ENCODE measurements at regions not wholly inside any gene's neighbourhood (a gene's known extent, or its start where the extent isn't known, plus 50 kb on each side); places are given as distances from the start of the nearest gene placed in this dataset.

DNA sequence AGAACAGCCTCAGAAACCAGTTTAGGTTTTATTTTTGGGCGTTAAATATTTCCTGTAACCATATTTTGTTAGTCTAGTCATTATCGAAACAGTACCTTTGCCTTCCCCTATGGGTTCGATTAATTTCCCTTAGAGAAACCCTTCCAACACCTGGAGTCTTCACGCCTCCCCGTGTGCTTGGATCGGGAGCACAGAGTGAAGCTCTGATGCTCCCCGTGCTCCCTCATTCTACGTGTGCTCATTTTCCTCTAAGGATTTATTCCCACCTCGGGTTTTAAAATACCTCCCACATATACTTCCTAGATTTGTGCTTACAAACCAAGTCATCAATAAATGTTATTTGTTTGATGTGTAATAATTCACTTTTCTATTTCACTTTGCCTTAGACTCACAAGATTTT lies 142.4 kb downstream of the TTLL2 start:
- Mint-ChIP-seq H3K9me3 (ENCODE audit: low read depth) (no peaks in the 10 kb centered on the region), H3K4me1 (ENCODE audit: low read depth) (peaks cover 2% of the 10 kb centered on the region), H3K27ac (ENCODE audit: unreplicated experiment) (no peak overlapping the region), H3K36me3 (ENCODE audit: low read depth) (no peaks in the 10 kb centered on the region), H3K4me3 (ENCODE audit: unreplicated experiment) (no peak overlapping the region), H3K27me3 (ENCODE audit: low read depth) (peaks cover 8% of the 10 kb centered on the region)
- TF ChIP-seq, protein P1, sequence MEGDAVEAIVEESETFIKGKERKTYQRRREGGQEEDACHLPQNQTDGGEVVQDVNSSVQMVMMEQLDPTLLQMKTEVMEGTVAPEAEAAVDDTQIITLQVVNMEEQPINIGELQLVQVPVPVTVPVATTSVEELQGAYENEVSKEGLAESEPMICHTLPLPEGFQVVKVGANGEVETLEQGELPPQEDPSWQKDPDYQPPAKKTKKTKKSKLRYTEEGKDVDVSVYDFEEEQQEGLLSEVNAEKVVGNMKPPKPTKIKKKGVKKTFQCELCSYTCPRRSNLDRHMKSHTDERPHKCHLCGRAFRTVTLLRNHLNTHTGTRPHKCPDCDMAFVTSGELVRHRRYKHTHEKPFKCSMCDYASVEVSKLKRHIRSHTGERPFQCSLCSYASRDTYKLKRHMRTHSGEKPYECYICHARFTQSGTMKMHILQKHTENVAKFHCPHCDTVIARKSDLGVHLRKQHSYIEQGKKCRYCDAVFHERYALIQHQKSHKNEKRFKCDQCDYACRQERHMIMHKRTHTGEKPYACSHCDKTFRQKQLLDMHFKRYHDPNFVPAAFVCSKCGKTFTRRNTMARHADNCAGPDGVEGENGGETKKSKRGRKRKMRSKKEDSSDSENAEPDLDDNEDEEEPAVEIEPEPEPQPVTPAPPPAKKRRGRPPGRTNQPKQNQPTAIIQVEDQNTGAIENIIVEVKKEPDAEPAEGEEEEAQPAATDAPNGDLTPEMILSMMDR (IDR thresholded peaks at IDR 0.05) = no peak
- DNase-seq (ENCODE audit: low spot score) = no peak

DNA sequence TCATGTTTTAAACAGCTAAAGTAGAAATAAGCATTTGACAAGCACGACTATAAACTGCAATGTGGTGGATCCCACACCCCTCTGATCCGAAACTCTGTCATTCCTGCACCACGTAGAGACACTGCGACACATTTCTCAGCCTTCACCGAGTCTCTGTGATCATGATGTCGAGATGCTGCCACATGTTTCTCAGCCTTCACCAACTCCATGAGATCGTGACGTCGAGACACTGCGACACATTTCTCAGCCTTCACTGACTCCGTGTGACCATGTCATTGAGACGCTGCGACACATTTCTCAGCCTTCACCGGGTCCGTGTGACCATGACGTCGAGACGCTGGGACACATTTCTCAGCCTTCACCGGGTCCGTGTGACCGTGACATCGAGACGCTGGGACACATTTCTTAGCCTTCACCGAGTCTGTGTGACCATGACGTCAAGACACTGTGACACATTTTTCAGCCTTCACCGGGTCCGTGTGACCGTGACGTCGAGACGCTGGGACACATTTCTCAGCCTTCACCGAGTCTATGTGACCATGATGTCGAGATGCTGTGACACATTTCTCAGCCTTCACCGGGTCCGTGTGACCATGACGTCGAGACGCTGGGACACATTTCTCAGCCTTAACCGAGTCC lies 143.0 kb downstream of the TTLL2 start:
- Mint-ChIP-seq H3K4me1 (ENCODE audit: low read depth) (peaks cover 8% of the 10 kb centered on the region), H3K36me3 (ENCODE audit: low read depth) (no peaks in the 10 kb centered on the region), H3K27me3 (ENCODE audit: low read depth) (peaks cover 5% of the 10 kb centered on the region), H3K4me3 (ENCODE audit: unreplicated experiment) (no peak overlapping the region), H3K27ac (ENCODE audit: unreplicated experiment) (no peak overlapping the region), H3K9me3 (ENCODE audit: low read depth) (no peaks in the 10 kb centered on the region)
- DNase-seq (ENCODE audit: low spot score) = no peak
- TF ChIP-seq, protein P1 (IDR thresholded peaks at IDR 0.05) = no peak

DNA sequence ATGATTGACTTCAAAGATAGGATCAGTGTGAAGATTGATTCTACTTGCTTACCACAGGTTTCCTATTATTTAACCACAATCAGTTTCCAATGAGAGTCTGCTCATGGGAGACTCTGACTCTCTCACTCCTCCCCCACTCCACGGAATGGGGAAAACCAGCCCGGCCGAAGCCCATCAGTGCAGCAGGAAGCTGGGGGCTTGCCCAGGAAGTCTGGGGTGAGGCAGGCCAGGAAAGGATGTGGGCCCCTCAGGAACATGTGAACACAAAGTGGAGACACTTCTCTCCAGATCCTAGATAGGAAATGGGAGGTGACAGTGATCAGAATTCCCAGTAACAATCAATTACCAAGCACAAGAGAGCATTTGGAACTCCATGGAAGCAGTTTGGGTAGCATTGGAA lies 144.2 kb downstream of the TTLL2 start:
- TF ChIP-seq, protein P1 (IDR thresholded peaks at IDR 0.05) = no peak
- H3K27ac Mint-ChIP-seq (ENCODE audit: unreplicated experiment) = no peak overlapping the region
- peaks cover 18% of the 10 kb centered on the region for H3K4me1 Mint-ChIP-seq (ENCODE audit: low read depth)
- DNase-seq (ENCODE audit: low spot score) = no peak
- no peak overlapping the region for H3K4me3 Mint-ChIP-seq (ENCODE audit: unreplicated experiment)
- no peaks in the 10 kb centered on the region for H3K9me3 Mint-ChIP-seq (ENCODE audit: low read depth)
- H3K36me3 Mint-ChIP-seq (ENCODE audit: low read depth) = no peaks in the 10 kb centered on the region
- peaks cover 5% of the 10 kb centered on the region for H3K27me3 Mint-ChIP-seq (ENCODE audit: low read depth)

DNA sequence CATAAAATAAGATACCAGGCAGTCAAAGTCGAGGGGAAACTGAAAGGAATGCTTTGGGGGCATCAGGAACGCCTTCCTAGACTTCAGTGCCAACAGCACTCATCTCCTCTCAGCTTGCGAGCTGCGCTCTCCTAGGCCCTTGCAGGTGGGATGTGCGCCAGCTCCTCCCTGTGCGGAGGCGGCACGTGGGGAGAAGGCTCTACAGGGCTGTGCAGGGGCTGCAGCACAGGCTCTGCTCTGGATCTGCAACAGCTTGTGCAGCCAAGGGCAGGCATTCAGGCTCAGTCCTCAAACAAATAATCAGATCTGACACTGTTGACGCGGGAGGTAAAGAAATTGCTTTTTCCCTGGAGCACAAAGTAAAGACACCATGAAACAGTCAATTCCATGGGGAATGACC lies 144.8 kb downstream of the TTLL2 start:
- TF ChIP-seq, protein P1 (IDR thresholded peaks at IDR 0.05) = no peak
- no peaks in the 10 kb centered on the region for H3K9me3 Mint-ChIP-seq (ENCODE audit: low read depth)

DNA sequence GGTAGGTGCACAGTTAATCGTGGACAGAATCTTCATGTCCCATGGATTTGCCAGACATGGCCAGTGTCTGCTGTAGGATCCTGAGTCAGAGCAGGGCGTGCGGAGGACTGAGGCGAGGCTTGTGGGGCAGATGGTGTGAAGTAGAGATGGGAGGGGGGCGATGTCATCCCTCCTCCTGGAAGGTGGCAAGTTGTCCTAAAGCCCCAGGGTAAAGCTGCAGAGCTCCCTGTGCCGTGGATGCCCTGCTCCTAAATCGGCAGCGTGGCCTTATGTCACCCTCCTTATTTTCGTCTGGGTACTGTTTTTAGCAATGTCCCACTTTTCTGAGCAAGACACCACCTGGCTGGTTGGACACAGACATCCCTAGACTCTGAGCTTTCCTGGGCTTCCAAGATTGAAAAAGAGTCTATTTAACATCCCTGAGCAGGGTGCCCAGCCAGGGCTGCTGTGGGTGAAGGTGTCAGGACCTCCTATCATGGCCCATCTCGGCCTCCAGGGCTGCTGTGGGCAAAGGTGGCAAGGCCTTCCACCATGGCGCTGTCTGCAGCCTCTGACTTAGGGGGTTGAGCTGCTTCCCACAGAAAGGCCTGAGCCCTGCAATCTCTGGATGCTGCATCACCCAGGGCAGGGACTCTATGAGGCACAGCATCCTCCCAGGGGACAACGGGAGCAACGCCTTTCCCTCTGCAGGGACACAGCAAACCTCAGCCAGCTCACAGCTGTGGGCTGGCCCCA lies 145.4 kb downstream of the TTLL2 start:
- H3K4me3 Mint-ChIP-seq (ENCODE audit: unreplicated experiment) = no peak overlapping the region
- H3K4me1 Mint-ChIP-seq (ENCODE audit: low read depth) = peaks cover 18% of the 10 kb centered on the region
- TF ChIP-seq, protein P1 (IDR thresholded peaks at IDR 0.05) = no peak
- no peaks in the 10 kb centered on the region for H3K9me3 Mint-ChIP-seq (ENCODE audit: low read depth)
- no peak for DNase-seq (ENCODE audit: low spot score)
- H3K27ac Mint-ChIP-seq (ENCODE audit: unreplicated experiment) = no peak overlapping the region
- peaks cover 5% of the 10 kb centered on the region for H3K27me3 Mint-ChIP-seq (ENCODE audit: low read depth)
- no peaks in the 10 kb centered on the region for H3K36me3 Mint-ChIP-seq (ENCODE audit: low read depth)

More for the DNA sequence above, 144.8 kb downstream of the TTLL2 start:
- DNase-seq (ENCODE audit: low spot score) = no peak
- Mint-ChIP-seq H3K4me3 (ENCODE audit: unreplicated experiment) (no peak overlapping the region), H3K27ac (ENCODE audit: unreplicated experiment) (no peak overlapping the region), H3K36me3 (ENCODE audit: low read depth) (no peaks in the 10 kb centered on the region), H3K27me3 (ENCODE audit: low read depth) (peaks cover 5% of the 10 kb centered on the region), H3K4me1 (ENCODE audit: low read depth) (peaks cover 18% of the 10 kb centered on the region)

Measured in chondrocyte (in vitro differentiated cells).